DOHH2 (cell line): ENCODE measurements at regions not wholly inside any gene's neighbourhood (a gene's known extent, or its start where the extent isn't known, plus 50 kb on each side); places are given as distances from the start of the nearest gene placed in this dataset.

ENCODE experiments used
- H3F3A ChIP-seq: fragments of 200-600 bp; sonication (generic), shearing (Covaris generic); 2 replicates; pipeline ENCODE4 v1.6.0; 2016; ENCODE audit warnings: antibody characterized with exemption, mild to moderate bottlenecking; ENCODE audit not compliant: control insufficient read depth, insufficient read depth
- H3K27ac ChIP-seq: fragments of 200-600 bp; sonication (generic); 2 replicates; pipeline ENCODE4 v1.5.1; 2014; ENCODE audit warnings: low read depth, mild to moderate bottlenecking, low read length, moderate library complexity
- H3K27me3 ChIP-seq: fragments of 200-600 bp; sonication (generic); 2 replicates; pipeline ENCODE4 v1.6.1; 2014; ENCODE audit warnings: mild to moderate bottlenecking, low read length, mixed read lengths; ENCODE audit not compliant: control insufficient read depth
- H3K36me3 ChIP-seq: fragments of 200-600 bp; sonication (generic); 2 replicates; pipeline ENCODE4 v1.6.1; 2014; ENCODE audit warnings: mild to moderate bottlenecking, low read length, moderate library complexity, mixed read lengths; ENCODE audit not compliant: control insufficient read depth
- H3K4me1 ChIP-seq: fragments of 200-600 bp; sonication (generic); 2 replicates; pipeline ENCODE4 v1.6.1; 2014; ENCODE audit warnings: mild to moderate bottlenecking, low read length, mixed read lengths; ENCODE audit not compliant: control insufficient read depth
- H3K4me2 ChIP-seq: fragments of 200-600 bp; sonication (generic); 2 replicates; pipeline ENCODE4 v1.6.0; 2014; ENCODE audit warnings: mild to moderate bottlenecking, low read length, moderate library complexity
- H3K4me3 ChIP-seq: fragments of 200-600 bp; sonication (generic); 2 replicates; pipeline ENCODE4 v1.5.1; 2014; ENCODE audit warnings: mild to moderate bottlenecking, low read length, mixed read lengths
- H3K79me2 ChIP-seq: fragments of 200-600 bp; sonication (generic); 2 replicates; pipeline ENCODE4 v1.6.1; 2014; ENCODE audit warnings: mild to moderate bottlenecking, low read length, mixed read lengths; ENCODE audit not compliant: control insufficient read depth
- H3K9me2 ChIP-seq: fragments of 200-600 bp; sonication (generic); replicated peaks from 2 replicates; pipeline ENCODE4 v1.6.1; 2014; ENCODE audit warnings: mild to moderate bottlenecking, low read length, mixed read lengths; ENCODE audit not compliant: control insufficient read depth
- H3K9me3 ChIP-seq: fragments of 200-600 bp; sonication (generic); 2 replicates; pipeline ENCODE4 v1.6.1; 2014; ENCODE audit warnings: antibody characterized with exemption, low read length, mixed read lengths; ENCODE audit not compliant: control insufficient read depth, insufficient read depth
- H4K20me1 ChIP-seq: fragments of 200-600 bp; sonication (generic); 2 replicates; pipeline ENCODE4 v1.6.0; 2014; ENCODE audit warnings: low read depth, mild to moderate bottlenecking, antibody characterized with exemption, low read length, moderate library complexity; ENCODE audit not compliant: control insufficient read depth, insufficient read depth
- CTCF ChIP-seq: fragments of 200-600 bp; sonication (generic); IDR thresholded peaks from one replicate; pipeline ENCODE4 v1.5.1; 2014; ENCODE audit warnings: antibody characterized with exemption, mild to moderate bottlenecking, low read depth, low read length; ENCODE audit not compliant: poor library complexity, severe bottlenecking
- EZH2phosphoT487 ChIP-seq: fragments of 200-600 bp; sonication (generic); IDR thresholded peaks from 2 replicates; pipeline ENCODE4 v1.6.1; 2017; ENCODE audit warnings: borderline replicate concordance, mild to moderate bottlenecking, antibody characterized with exemption, low read length, moderate library complexity, mixed read lengths

GRCh38 chr12:31849090-31849687 lies 110.0 kb upstream of the RESF1 start:
- H3K4me3 ChIP-seq, result no peak overlapping the region
- H3K9me3 ChIP-seq, result peaks cover 43% of the 10 kb centered on the region
- no peaks in the 10 kb centered on the region for H3K9me2 ChIP-seq
- no peak overlapping the region for H3K27ac ChIP-seq
- no peaks in the 10 kb centered on the region for H4K20me1 ChIP-seq
- H3K4me2 ChIP-seq, result no peak overlapping the region
- no peaks in the 10 kb centered on the region for H3K27me3 ChIP-seq
- no peaks in the 10 kb centered on the region for H3K79me2 ChIP-seq
- peaks cover 3% of the 10 kb centered on the region; the same call in 1 of the 2 replicates for H3F3A ChIP-seq
- H3K4me1 ChIP-seq, result no peaks in the 10 kb centered on the region
- TF ChIP-seq EZH2phosphoT487 (no peak), CTCF (no peak)
- peaks cover 3% of the 10 kb centered on the region for H3K36me3 ChIP-seq

- H3K27me3 ChIP-seq, result no peaks in the 10 kb centered on the region
- no peaks in the 10 kb centered on the region for H3K9me2 ChIP-seq
- peaks cover 33% of the 10 kb centered on the region for H3K9me3 ChIP-seq
- H3F3A ChIP-seq, result peaks cover 3% of the 10 kb centered on the region; the same call in 1 of the 2 replicates
- H3K4me2 ChIP-seq, result no peak overlapping the region
- TF ChIP-seq EZH2phosphoT487, result no peak
- H3K36me3 ChIP-seq, result peaks cover 3% of the 10 kb centered on the region
- no peak overlapping the region for H3K27ac ChIP-seq
- no peaks in the 10 kb centered on the region for H3K4me1 ChIP-seq
- no peak overlapping the region for H3K4me3 ChIP-seq
- H4K20me1 ChIP-seq, result no peaks in the 10 kb centered on the region
- H3K79me2 ChIP-seq, result no peaks in the 10 kb centered on the region
Measured at GRCh38 chr12:31846405-31846804, 112.8 kb upstream of the RESF1 start.

GRCh38 chr12:31845613-31846322 lies 113.4 kb upstream of the RESF1 start:
- Histone ChIP-seq H3K27ac (no peak overlapping the region), H3K36me3 (peaks cover 3% of the 10 kb centered on the region), H3F3A (peaks cover 3% of the 10 kb centered on the region; the same call in 1 of the 2 replicates), H3K9me2 (no peaks in the 10 kb centered on the region), H3K27me3 (no peaks in the 10 kb centered on the region), H4K20me1 (no peaks in the 10 kb centered on the region), H3K4me2 (no peak overlapping the region), H3K4me3 (no peak overlapping the region), H3K79me2 (no peaks in the 10 kb centered on the region), H3K9me3 (peaks cover 27% of the 10 kb centered on the region), H3K4me1 (no peaks in the 10 kb centered on the region)
- TF ChIP-seq CTCF, result no peak
- no peak for TF ChIP-seq EZH2phosphoT487

- H3F3A ChIP-seq, result no peaks in the 10 kb centered on the region
- H3K4me2 ChIP-seq, result no peak overlapping the region
- TF ChIP-seq EZH2phosphoT487, result no peak
- no peak for TF ChIP-seq CTCF
Measured at GRCh38 chr12:31843398-31844095, 114.7 kb upstream of the AMN1 start.

More at GRCh38 chr12:31843398-31844095, 114.7 kb upstream of the AMN1 start:
- Histone ChIP-seq H3K79me2 (no peaks in the 10 kb centered on the region), H3K36me3 (no peaks in the 10 kb centered on the region; the same call in 1 of the 2 replicates), H3K4me1 (no peaks in the 10 kb centered on the region), H4K20me1 (no peaks in the 10 kb centered on the region), H3K9me2 (no peaks in the 10 kb centered on the region), H3K27me3 (no peaks in the 10 kb centered on the region), H3K4me3 (no peak overlapping the region), H3K9me3 (peaks cover 13% of the 10 kb centered on the region), H3K27ac (no peak overlapping the region)
